Small intestine (tissue), 7 donors: ENCODE measurements at regions not wholly inside any gene's neighbourhood (a gene's known extent, or its start where the extent isn't known, plus 50 kb on each side); places are given as distances from the start of the nearest gene placed in this dataset.

Experiments
- DNase-seq, 2 donors: peaks; one replicate each; pipeline versions ENCODE4 v3.0.0 to v3.0.0-alpha.2; 2013
- FAIRE-seq: peaks from 2 replicates; lab custom pipeline; 2012; peaks lifted over from hg19 to GRCh38; lab: Jason Lieb, UNC
- H3K27ac ChIP-seq, 3 donors: one replicate each; pipeline ENCODE4 v1.5.1; 2013; ENCODE audit warnings: low read length in 2 of 3, mild to moderate bottlenecking in 2 of 3, control low read depth in 1 of 3, inconsistent platforms in 1 of 3, low read depth in 1 of 3, moderate library complexity in 1 of 3
- H3K27me3 ChIP-seq, 3 donors: one replicate each; pipeline ENCODE4 v1.6.1; 2013; ENCODE audit warnings: low read length in 3 of 3, inconsistent platforms in 1 of 3; ENCODE audit not compliant: control insufficient read depth in 3 of 3, insufficient read depth in 3 of 3
- H3K36me3 ChIP-seq, 3 donors: one replicate each; pipeline ENCODE4 v1.6.1; 2013; ENCODE audit warnings: low read length in 3 of 3, inconsistent platforms in 1 of 3, low read depth in 1 of 3, mild to moderate bottlenecking in 1 of 3, moderate library complexity in 1 of 3; ENCODE audit not compliant: control insufficient read depth in 3 of 3, insufficient read depth in 2 of 3
- H3K4me1 ChIP-seq, 3 donors: one replicate each; pipeline ENCODE4 v1.6.1; 2013; ENCODE audit warnings: low read length in 2 of 3, inconsistent platforms in 1 of 3, low read depth in 1 of 3, mild to moderate bottlenecking in 1 of 3, moderate library complexity in 1 of 3; ENCODE audit not compliant: control insufficient read depth in 3 of 3, insufficient read depth in 2 of 3
- H3K4me3 ChIP-seq, 3 donors: one replicate each; pipeline ENCODE4 v1.5.1; 2013; ENCODE audit warnings: low read length in 3 of 3, control low read depth in 1 of 3, inconsistent platforms in 1 of 3, low read depth in 1 of 3, mild to moderate bottlenecking in 1 of 3, moderate library complexity in 1 of 3
- H3K9me3 ChIP-seq, 2 donors: one replicate each; pipeline ENCODE4 v1.6.1; 2013; ENCODE audit warnings: low read depth in 1 of 2, low read length in 1 of 2; ENCODE audit not compliant: control insufficient read depth in 2 of 2, insufficient read depth in 1 of 2
- WGBS, 3 donors: extraction: QIAGEN DNeasy Blood & Tissue Kit; methylation state at CpG; one replicate each; pipeline ENCODE4 v1.1.7; 2013; 5-methylcytosine and 5-hydroxymethylcytosine counted together
- donor health status: healthy with polysubstance abuse.
- donor health status: control.
- donor health status: control.
- donor health status: Bipolar disorder and iron deficiency.
- donor health status: healthy.

- no peaks in the 10 kb centered on the region for H3K27me3 ChIP-seq
- no peak overlapping the region for H3K27ac ChIP-seq
- H3K4me1 ChIP-seq: peaks cover 0 to 38% (median 0%) of the 10 kb centered on the region in 3 donors
- FAIRE-seq (no peak), DNase-seq (no peak)
- H3K36me3 ChIP-seq: no peaks in the 10 kb centered on the region
- WGBS, 3 donors: 69 to 77% (median 76%) methylated on average over 3 of the region's 3 CpGs
- peaks cover 0 to 2% of the 10 kb centered on the region in 2 donors for H3K9me3 ChIP-seq
- no peak overlapping the region for H3K4me3 ChIP-seq
These were observed 124.8 kb upstream of the LINC00305 start for GRCh38 chr18:64273724-64274123.

- Histone ChIP-seq H3K9me3 (peaks cover 0 to 2% of the 10 kb centered on the region in 2 donors), H3K4me3 (no peak overlapping the region), H3K27me3 (no peaks in the 10 kb centered on the region), H3K36me3 (no peaks in the 10 kb centered on the region), H3K4me1 (peaks cover 0 to 30% (median 0%) of the 10 kb centered on the region in 3 donors), H3K27ac (peak overlapping the region in 1 of 3 donors; percentile 32)
- WGBS, 3 donors: 42 to 67% (median 43%) methylated on average over 6 of the region's 6 CpGs
- FAIRE-seq (no peak), DNase-seq (peak in 1 of 2 donors; percentile 48)
These were observed 123.2 kb upstream of the LINC00305 start for GRCh38 chr18:64271975-64272659.

GRCh38 chr18:64271246-64271645 lies 122.4 kb upstream of the LINC00305 start:
- no peaks in the 10 kb centered on the region for H3K36me3 ChIP-seq
- H3K4me3 ChIP-seq: no peak overlapping the region
- no peak for DNase-seq
- no peak overlapping the region for H3K27ac ChIP-seq
- no peak for FAIRE-seq
- peaks cover 0 to 28% (median 0%) of the 10 kb centered on the region in 3 donors for H3K4me1 ChIP-seq
- no peaks in the 10 kb centered on the region for H3K27me3 ChIP-seq
- H3K9me3 ChIP-seq: peaks cover 0 to 2% of the 10 kb centered on the region in 2 donors
- WGBS, 3 donors: 42 to 45% (median 43%) methylated on average over 4 of the region's 4 CpGs

GRCh38 chr18:64270608-64271007 lies 121.7 kb upstream of the LINC00305 start:
- Histone ChIP-seq H3K4me3 (no peak overlapping the region), H3K27me3 (no peaks in the 10 kb centered on the region), H3K27ac (no peak overlapping the region), H3K9me3 (peaks cover 0 to 2% of the 10 kb centered on the region in 2 donors), H3K36me3 (no peaks in the 10 kb centered on the region), H3K4me1 (peaks cover 0 to 23% (median 0%) of the 10 kb centered on the region in 3 donors)
- WGBS, 3 donors: 80 to 97% (median 94%) methylated on average over 1 of the region's 1 CpG
- FAIRE-seq (no peak), DNase-seq (no peak)

GRCh38 chr18:64270121-64270520 lies 121.2 kb upstream of the LINC00305 start:
- no peaks in the 10 kb centered on the region for H3K9me3 ChIP-seq
- H3K27ac ChIP-seq: no peak overlapping the region
- no peaks in the 10 kb centered on the region for H3K36me3 ChIP-seq
- no peak overlapping the region for H3K4me3 ChIP-seq
- FAIRE-seq: no peak
- 70 to 73% (median 72%) methylated on average over 3 of the region's 3 CpGs for WGBS, 3 donors
- H3K27me3 ChIP-seq: no peaks in the 10 kb centered on the region
- H3K4me1 ChIP-seq: peaks cover 0 to 22% (median 0%) of the 10 kb centered on the region in 3 donors
- DNase-seq: no peak

- DNase-seq (no peak), FAIRE-seq (no peak)
- Histone ChIP-seq H3K4me3 (no peak overlapping the region), H3K27me3 (no peaks in the 10 kb centered on the region), H3K27ac (no peak overlapping the region), H3K4me1 (peaks cover 0 to 9% (median 0%) of the 10 kb centered on the region in 3 donors), H3K9me3 (no peaks in the 10 kb centered on the region), H3K36me3 (no peaks in the 10 kb centered on the region)
- 55 to 70% (median 60%) methylated on average over 2 of the region's 2 CpGs for WGBS, 3 donors
These were observed 115.3 kb upstream of the LINC00305 start for GRCh38 chr18:64264171-64264570.

GRCh38 chr18:64260810-64261209 lies 111.9 kb upstream of the LINC00305 start:
- FAIRE-seq (no peak), DNase-seq (no peak)
- 66 to 89% (median 78%) methylated on average over 2 of the region's 2 CpGs for WGBS, 3 donors
- no peak overlapping the region for H3K27ac ChIP-seq
- no peak overlapping the region for H3K4me3 ChIP-seq
- peaks cover 0 to 9% (median 0%) of the 10 kb centered on the region in 3 donors for H3K4me1 ChIP-seq
- H3K36me3 ChIP-seq: no peaks in the 10 kb centered on the region
- no peaks in the 10 kb centered on the region for H3K27me3 ChIP-seq
- H3K9me3 ChIP-seq: no peaks in the 10 kb centered on the region

GRCh38 chr18:64259871-64260270 lies 111.0 kb upstream of the LINC00305 start:
- FAIRE-seq: no peak
- WGBS, 3 donors: 56 to 77% (median 71%) methylated on average over 4 of the region's 4 CpGs

More at GRCh38 chr18:64259871-64260270, 111.0 kb upstream of the LINC00305 start:
- Histone ChIP-seq H3K9me3 (no peaks in the 10 kb centered on the region), H3K36me3 (no peaks in the 10 kb centered on the region), H3K27me3 (no peaks in the 10 kb centered on the region), H3K4me3 (no peak overlapping the region), H3K4me1 (peaks cover 0 to 9% (median 0%) of the 10 kb centered on the region in 3 donors), H3K27ac (no peak overlapping the region)
- DNase-seq: no peak
